Spleen (tissue), 7 donors: ENCODE measurements at regions not wholly inside any gene's neighbourhood (a gene's known extent, or its start where the extent isn't known, plus 50 kb on each side); places are given as distances from the start of the nearest gene placed in this dataset.

Source experiments
- POLR2A ChIP-seq, 3 donors: fragments of 450-650 bp; IDR thresholded peaks; one replicate each; pipeline ENCODE4 v1.5.1; 2017; ENCODE audit warnings: antibody characterized with exemption in 3 of 3, mild to moderate bottlenecking in 1 of 3
- POLR2AphosphoS5 ChIP-seq, 3 donors: sonication (generic); formaldehyde crosslinking; IDR thresholded peaks; one replicate each; pipeline ENCODE4 v1.5.1; 2017; ENCODE audit warnings: antibody characterized with exemption in 3 of 3
- TF ChIP-seq, protein P1 (sequence below), 11 experiments: fragments of 200-600 bp in 7 of 11; fragments of 450-650 bp in 4 of 11; sonication (generic) in 4 of 11; IDR thresholded peaks in 8 of 11; conservative IDR thresholded peaks in 3 of 11; 1 replicate in 7 of 11; 2 replicates in 4 of 11; pipeline versions ENCODE4 v1.4.0 to v1.8.0; 2016 to 2021; ENCODE audit warnings: antibody characterized with exemption in 11 of 11, inconsistent platforms in 4 of 11, mild to moderate bottlenecking in 1 of 11
- donor health status: DM: no; HTN: no; CAD: no; lungs with moderate emphysema.
- donor health status: DM: no; HTN: no; CAD: no.
- donor health status: DM: no; HTN: no; CAD: no.

DNA sequence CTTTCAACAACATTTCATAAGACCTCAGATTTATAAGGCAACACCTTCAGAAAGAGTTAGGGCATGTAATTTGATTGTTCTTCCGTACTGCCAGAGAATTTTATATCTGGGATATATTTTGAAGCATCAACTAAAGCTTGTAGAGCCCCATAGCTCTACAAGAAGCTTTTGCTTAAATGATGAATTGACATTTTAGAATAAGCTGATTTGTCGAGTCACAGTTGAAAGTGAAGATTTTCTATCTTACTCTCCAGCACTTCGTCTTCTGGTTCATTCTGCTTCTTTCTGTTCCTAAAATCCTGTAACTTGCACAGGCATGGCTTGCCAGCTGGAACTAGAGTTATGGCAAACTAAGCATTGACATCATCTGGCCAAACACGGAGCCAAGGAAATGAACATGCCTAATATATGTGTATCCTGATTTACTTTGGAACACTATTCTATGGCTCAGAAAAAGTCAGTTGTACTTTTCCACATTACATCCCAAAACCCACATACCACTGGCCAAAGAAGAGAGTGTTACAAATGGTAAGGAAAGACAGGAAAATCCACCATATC, 68.6 kb upstream of the MAST4 start:
- TF ChIP-seq POLR2A (IDR thresholded peaks at IDR 0.05) (no peak), POLR2AphosphoS5 (IDR thresholded peaks at IDR 0.05) (no peak)
- TF ChIP-seq, protein P1, sequence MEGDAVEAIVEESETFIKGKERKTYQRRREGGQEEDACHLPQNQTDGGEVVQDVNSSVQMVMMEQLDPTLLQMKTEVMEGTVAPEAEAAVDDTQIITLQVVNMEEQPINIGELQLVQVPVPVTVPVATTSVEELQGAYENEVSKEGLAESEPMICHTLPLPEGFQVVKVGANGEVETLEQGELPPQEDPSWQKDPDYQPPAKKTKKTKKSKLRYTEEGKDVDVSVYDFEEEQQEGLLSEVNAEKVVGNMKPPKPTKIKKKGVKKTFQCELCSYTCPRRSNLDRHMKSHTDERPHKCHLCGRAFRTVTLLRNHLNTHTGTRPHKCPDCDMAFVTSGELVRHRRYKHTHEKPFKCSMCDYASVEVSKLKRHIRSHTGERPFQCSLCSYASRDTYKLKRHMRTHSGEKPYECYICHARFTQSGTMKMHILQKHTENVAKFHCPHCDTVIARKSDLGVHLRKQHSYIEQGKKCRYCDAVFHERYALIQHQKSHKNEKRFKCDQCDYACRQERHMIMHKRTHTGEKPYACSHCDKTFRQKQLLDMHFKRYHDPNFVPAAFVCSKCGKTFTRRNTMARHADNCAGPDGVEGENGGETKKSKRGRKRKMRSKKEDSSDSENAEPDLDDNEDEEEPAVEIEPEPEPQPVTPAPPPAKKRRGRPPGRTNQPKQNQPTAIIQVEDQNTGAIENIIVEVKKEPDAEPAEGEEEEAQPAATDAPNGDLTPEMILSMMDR (IDR thresholded peaks at IDR 0.05 in 8 of 11, conservative IDR thresholded peaks at IDR 0.05 in 3 of 11), result no peak
